Testis (tissue), 2 donors: ENCODE measurements at regions not wholly inside any gene's neighbourhood (a gene's known extent, or its start where the extent isn't known, plus 50 kb on each side); places are given as distances from the start of the nearest gene placed in this dataset.

Experiments used
- DNase-seq: peaks from one replicate; pipeline ENCODE4 v3.0.0-alpha.2; 2019
- H3K27ac ChIP-seq, 2 donors: fragments of 200-600 bp; sonication (generic); one replicate each; pipeline ENCODE4 v1.5.1; 2019
- H3K27me3 ChIP-seq: fragments of 200-600 bp; sonication (generic); one replicate; pipeline ENCODE4 v1.5.1; 2019
- H3K36me3 ChIP-seq: fragments of 200-600 bp; sonication (generic); one replicate; pipeline ENCODE4 v1.5.1; 2017; ENCODE audit warnings: low read depth; ENCODE audit errors: missing control alignments
- H3K4me1 ChIP-seq: fragments of 200-600 bp; sonication (generic); one replicate; pipeline ENCODE4 v1.5.1; 2019
- H3K4me3 ChIP-seq, 2 donors: fragments of 200-600 bp; sonication (generic); one replicate each; pipeline ENCODE4 v1.5.1; 2017 to 2019
- H3K9me3 ChIP-seq: fragments of 200-600 bp; sonication (generic); one replicate; pipeline ENCODE4 v1.5.1; 2017
- POLR2A ChIP-seq: fragments of 450-650 bp; IDR thresholded peaks from one replicate; pipeline ENCODE4 v1.6.1; 2017; ENCODE audit warnings: antibody characterized with exemption, mild to moderate bottlenecking, moderate library complexity
- WGBS, 2 donors: methylation state at CpG; one replicate each; pipeline ENCODE4 v1.1.5; 2018; 5-methylcytosine and 5-hydroxymethylcytosine counted together
- intact Hi-C: fragments of 100-400 bp; cut with DNase I; formaldehyde crosslinking; loops from one replicate; pipeline ENCODE4 v1.15.1; 2023; ENCODE audit warnings: low total_unique reads
- TF ChIP-seq, protein P1 (sequence below), 3 experiments: fragments of 450-650 bp in 2 of 3; fragments of 200-600 bp in 1 of 3; sonication (generic) in 1 of 3; IDR thresholded peaks; one replicate each; pipeline ENCODE4 v1.5.1; 2016 to 2019; ENCODE audit warnings: antibody characterized with exemption in 3 of 3, mild to moderate bottlenecking in 2 of 3, moderate library complexity in 1 of 3

DNA sequence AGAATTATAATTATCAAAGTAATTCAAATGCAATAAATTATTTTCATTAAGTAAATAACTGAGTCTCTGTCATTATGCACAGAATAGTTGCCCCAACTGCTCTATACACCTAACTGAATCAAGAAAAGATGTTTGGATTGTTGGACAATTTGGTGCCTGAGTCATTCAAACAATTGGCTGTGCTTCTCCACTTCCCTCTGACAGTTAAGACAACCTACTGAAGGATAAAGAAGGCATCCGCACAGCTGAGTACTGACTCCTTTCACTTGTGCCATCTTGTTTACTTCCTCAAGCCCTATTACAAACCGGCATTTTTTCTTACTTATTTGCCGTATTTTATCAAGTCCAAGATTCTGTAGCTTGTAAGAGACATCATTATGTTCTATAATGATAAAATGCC, 110.6 kb upstream of the C1QTNF7 start:
- no peak for TF ChIP-seq POLR2A
- TF ChIP-seq, protein P1, sequence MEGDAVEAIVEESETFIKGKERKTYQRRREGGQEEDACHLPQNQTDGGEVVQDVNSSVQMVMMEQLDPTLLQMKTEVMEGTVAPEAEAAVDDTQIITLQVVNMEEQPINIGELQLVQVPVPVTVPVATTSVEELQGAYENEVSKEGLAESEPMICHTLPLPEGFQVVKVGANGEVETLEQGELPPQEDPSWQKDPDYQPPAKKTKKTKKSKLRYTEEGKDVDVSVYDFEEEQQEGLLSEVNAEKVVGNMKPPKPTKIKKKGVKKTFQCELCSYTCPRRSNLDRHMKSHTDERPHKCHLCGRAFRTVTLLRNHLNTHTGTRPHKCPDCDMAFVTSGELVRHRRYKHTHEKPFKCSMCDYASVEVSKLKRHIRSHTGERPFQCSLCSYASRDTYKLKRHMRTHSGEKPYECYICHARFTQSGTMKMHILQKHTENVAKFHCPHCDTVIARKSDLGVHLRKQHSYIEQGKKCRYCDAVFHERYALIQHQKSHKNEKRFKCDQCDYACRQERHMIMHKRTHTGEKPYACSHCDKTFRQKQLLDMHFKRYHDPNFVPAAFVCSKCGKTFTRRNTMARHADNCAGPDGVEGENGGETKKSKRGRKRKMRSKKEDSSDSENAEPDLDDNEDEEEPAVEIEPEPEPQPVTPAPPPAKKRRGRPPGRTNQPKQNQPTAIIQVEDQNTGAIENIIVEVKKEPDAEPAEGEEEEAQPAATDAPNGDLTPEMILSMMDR (IDR thresholded peaks at IDR 0.05), result no peak
- WGBS, 2 donors, result 86 to 88% methylated on average over 3 of the region's 3 CpGs
- H3K36me3 ChIP-seq, result no peaks in the 10 kb centered on the region

DNA sequence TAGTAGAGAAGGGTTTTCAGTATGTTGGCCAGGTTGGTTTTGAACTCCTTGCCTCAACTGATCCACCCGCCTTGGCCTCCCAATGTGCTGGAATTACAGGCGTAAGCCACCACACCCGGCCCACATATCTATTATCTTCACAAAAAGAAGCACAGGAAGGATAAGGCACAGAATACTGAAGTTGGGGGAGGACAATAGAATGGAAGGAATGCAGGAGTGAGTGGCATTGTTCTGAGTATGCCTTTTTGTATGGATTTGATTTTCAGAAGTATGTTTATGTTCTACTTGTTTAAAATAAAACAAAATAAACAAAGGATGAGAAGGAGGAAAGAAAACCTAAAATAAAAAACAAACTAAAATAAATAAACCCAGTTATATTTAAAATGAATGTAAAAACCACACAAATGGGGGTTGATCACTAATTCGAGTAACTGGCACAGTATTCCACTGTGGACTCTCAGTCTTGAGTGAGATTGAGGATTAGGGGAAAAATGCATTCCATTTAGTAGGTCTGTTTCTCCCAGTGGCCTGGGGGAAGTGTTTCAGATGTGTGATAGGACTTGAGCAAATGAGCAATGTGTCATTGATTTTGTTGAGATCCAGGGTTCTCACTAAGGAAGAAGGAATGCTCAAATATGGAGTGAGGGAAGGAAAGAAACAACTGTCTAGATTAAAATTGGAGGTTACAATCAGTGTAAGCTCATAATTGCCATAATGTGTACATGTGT, 109.0 kb upstream of the C1QTNF7 start:
- Histone ChIP-seq H3K27me3 (no peaks in the 10 kb centered on the region), H3K4me3 (no peak overlapping the region), H3K27ac (no peak overlapping the region), H3K9me3 (no peaks in the 10 kb centered on the region), H3K36me3 (no peaks in the 10 kb centered on the region), H3K4me1 (no peaks in the 10 kb centered on the region)
- no peak for DNase-seq
- no peak for TF ChIP-seq POLR2A
- TF ChIP-seq, protein P1 (IDR thresholded peaks at IDR 0.05), result no peak
- intact Hi-C loops, result no loop called here
- WGBS, 2 donors, result 73 to 85% methylated on average over 4 of the region's 4 CpGs

More for the DNA sequence above, 110.6 kb upstream of the C1QTNF7 start:
- Histone ChIP-seq H3K27me3 (no peaks in the 10 kb centered on the region), H3K4me3 (no peak overlapping the region), H3K27ac (no peak overlapping the region), H3K4me1 (no peaks in the 10 kb centered on the region), H3K9me3 (no peaks in the 10 kb centered on the region)
- DNase-seq, result no peak
- intact Hi-C loops, result no loop called here

DNA sequence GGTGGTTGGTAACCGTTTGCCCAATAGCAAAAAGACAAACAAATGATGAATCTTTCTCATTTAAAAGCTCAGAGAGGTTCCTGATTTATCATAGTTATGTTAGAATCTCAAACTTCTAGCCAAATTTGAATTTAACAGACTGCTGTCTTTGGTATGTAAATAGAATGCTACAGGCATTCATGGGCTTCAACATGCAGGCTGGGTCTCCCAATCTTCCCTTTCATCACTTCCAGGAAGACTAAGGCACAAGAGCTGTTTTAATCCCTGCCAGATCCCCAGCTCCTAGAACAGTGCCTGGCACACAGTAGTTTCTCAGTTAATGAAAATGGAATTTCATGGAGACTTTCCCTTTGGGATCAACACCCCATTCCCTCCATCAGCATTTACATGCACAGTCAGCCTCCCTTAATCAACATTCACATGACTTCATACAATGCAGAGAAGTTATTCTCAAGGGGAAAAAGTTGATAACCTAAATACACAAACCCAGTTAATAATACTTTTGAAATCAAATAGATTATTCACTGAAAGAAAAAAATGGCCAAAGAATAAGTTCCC, 107.6 kb upstream of the C1QTNF7 start:
- no peak for DNase-seq
- no peaks in the 10 kb centered on the region for H3K4me1 ChIP-seq
- H3K27ac ChIP-seq, result no peak overlapping the region
- intact Hi-C loops, result no loop called here
- no peak for TF ChIP-seq POLR2A
- TF ChIP-seq, protein P1 (IDR thresholded peaks at IDR 0.05), result no peak
- no peaks in the 10 kb centered on the region for H3K9me3 ChIP-seq
- no peak overlapping the region for H3K4me3 ChIP-seq
- WGBS, 2 donors, result 83 to 93% methylated on average over 1 of the region's 1 CpG
- H3K36me3 ChIP-seq, result no peaks in the 10 kb centered on the region
- H3K27me3 ChIP-seq, result no peaks in the 10 kb centered on the region

DNA sequence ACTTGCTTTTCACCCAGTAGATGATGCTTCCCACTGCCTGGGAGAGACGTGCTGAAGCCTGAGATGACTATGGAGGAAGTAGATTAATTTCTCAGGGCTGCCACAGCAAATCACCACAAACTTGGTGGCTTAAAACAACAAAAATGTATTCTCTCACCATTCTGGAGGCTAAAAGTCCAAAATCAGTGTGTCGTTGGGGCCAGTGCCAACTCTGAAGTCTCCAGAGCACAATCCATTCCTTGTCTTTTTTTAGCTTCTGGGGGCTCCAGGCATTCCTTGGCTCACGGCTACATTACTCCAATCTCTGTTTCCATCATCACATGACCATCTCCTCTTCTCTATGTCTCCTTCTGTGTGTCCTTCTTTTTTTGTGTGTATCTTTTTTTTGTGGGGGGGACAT, 105.8 kb upstream of the C1QTNF7 start:
- Histone ChIP-seq H3K4me1 (no peaks in the 10 kb centered on the region), H3K27me3 (no peaks in the 10 kb centered on the region), H3K4me3 (no peak overlapping the region), H3K27ac (no peak overlapping the region), H3K9me3 (no peaks in the 10 kb centered on the region), H3K36me3 (no peaks in the 10 kb centered on the region)
- intact Hi-C loops, result no loop called here
- TF ChIP-seq, protein P1 (IDR thresholded peaks at IDR 0.05), result no peak
- no peak for TF ChIP-seq POLR2A
- DNase-seq, result peak; percentile 22
- WGBS, 2 donors, result 28 to 33% methylated on average over 3 of the region's 3 CpGs

DNA sequence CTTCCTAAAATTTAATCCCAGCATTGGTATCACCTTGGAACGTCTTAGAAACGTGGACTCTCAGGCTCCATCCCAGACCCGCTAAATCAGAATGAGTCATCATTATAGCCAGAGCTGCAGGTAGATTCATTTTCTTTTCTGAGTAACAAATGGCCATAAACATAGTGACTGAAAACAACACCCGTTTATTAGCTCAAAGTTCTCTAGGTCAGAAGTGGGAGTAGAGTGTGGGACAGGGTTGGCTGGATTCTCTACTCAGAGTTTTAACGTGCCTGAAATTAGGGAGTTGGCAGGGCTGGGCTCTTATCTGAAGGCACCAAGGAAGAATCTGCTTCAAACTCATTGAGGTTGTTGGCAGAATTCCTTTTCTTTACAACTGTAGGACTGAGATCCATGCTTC, 101.8 kb upstream of the C1QTNF7 start:
- no peaks in the 10 kb centered on the region for H3K27me3 ChIP-seq
- H3K4me1 ChIP-seq, result no peaks in the 10 kb centered on the region
- no peak overlapping the region for H3K27ac ChIP-seq
- no peaks in the 10 kb centered on the region for H3K36me3 ChIP-seq
- intact Hi-C loops, result no loop called here
- TF ChIP-seq, protein P1 (IDR thresholded peaks at IDR 0.05), result no peak
- no peak for TF ChIP-seq POLR2A
- 51 to 57% methylated on average over 5 of the region's 5 CpGs for WGBS, 2 donors
- no peaks in the 10 kb centered on the region for H3K9me3 ChIP-seq
- DNase-seq, result peak; percentile 41
- H3K4me3 ChIP-seq, result no peak overlapping the region
